ENCODE measurements at regions not wholly inside any gene's neighbourhood (a gene's known extent, or its start where the extent isn't known, plus 50 kb on each side); places are given as distances from the start of the nearest gene placed in this dataset.

- DNase-seq (ENCODE audit: low spot score) (peak; percentile 28), ATAC-seq (peak; percentile 90)
- Mint-ChIP-seq H3K36me3 (no peaks in the 10 kb centered on the region), H3K4me1 (peaks cover 22% of the 10 kb centered on the region), H3K9me3 (no peaks in the 10 kb centered on the region), H3K4me3 (no peak overlapping the region), H3K27me3 (ENCODE audit: low read depth) (peaks cover 5% of the 10 kb centered on the region; the same call in 1 of the 2 replicates), H3K27ac (no peak overlapping the region)
- TF ChIP-seq ZMAT4 (CRISPR knock-in tag; IDR thresholded peaks at IDR 0.05) (no peak), GRHL2 (CRISPR knock-in tag; IDR thresholded peaks at IDR 0.05; ENCODE audit: insufficient replicate concordance, severe bottlenecking) (no peak), PRDM15 (CRISPR knock-in tag; IDR thresholded peaks at IDR 0.05) (no peak), ZNF317 (CRISPR knock-in tag; IDR thresholded peaks at IDR 0.05; ENCODE audit: borderline replicate concordance, low read depth) (no peak)
- POLR2A ChIA-PET: no interaction called here
- CTCF ChIA-PET: interaction anchor here (0.7 kb wide), 1 partner anchor 314 kb away, joined by 3 read pairs; no protein-coding TSS in a partner anchor
Measured at GRCh38 chr3:86695752-86696151, 295.2 kb downstream of the VGLL3 start.

GRCh38 chr3:86673991-86674390 is 317.0 kb downstream of the VGLL3 start:
- ATAC-seq: no peak
- Mint-ChIP-seq H3K27ac (no peak overlapping the region), H3K4me1 (no peaks in the 10 kb centered on the region), H3K4me3 (no peak overlapping the region), H3K27me3 (ENCODE audit: low read depth) (no peaks in the 10 kb centered on the region), H3K9me3 (peaks cover 32% of the 10 kb centered on the region), H3K36me3 (peaks cover 8% of the 10 kb centered on the region)
- TF ChIP-seq ATF6 (CRISPR knock-in tag; IDR thresholded peaks at IDR 0.05) (no peak), ZNF232 (CRISPR knock-in tag; IDR thresholded peaks at IDR 0.05) (no peak), HMGA2 (CRISPR knock-in tag; IDR thresholded peaks at IDR 0.05) (no peak), CDX4 (CRISPR knock-in tag; IDR thresholded peaks at IDR 0.05; ENCODE audit: borderline replicate concordance) (no peak), NR1H2 (CRISPR knock-in tag; IDR thresholded peaks at IDR 0.05) (no peak), TCF7 (CRISPR knock-in tag; IDR thresholded peaks at IDR 0.05; ENCODE audit: low read depth) (no peak), SOX15 (CRISPR knock-in tag; IDR thresholded peaks at IDR 0.05) (no peak), ATF3 (CRISPR knock-in tag; conservative IDR thresholded peaks at IDR 0.05) (no peak), FOXP4 (CRISPR knock-in tag; IDR thresholded peaks at IDR 0.05) (no peak)
- POLR2A ChIA-PET: no interaction called here
- CTCF ChIA-PET: no interaction called here
- no peak for DNase-seq (ENCODE audit: low spot score)

GRCh38 chr3:86661817-86662216 is 329.1 kb downstream of the VGLL3 start:
- no peak overlapping the region for H3K4me3 Mint-ChIP-seq
- H3K9me3 Mint-ChIP-seq: no peaks in the 10 kb centered on the region
- no peaks in the 10 kb centered on the region for H3K27me3 Mint-ChIP-seq (ENCODE audit: low read depth)
- ATAC-seq (no peak), DNase-seq (ENCODE audit: low spot score) (no peak)
- H3K27ac Mint-ChIP-seq: no peak overlapping the region
- no peaks in the 10 kb centered on the region for H3K36me3 Mint-ChIP-seq
- ChIA-PET POLR2A (no interaction called here), CTCF (no interaction called here)
- TF ChIP-seq ZNF121 (CRISPR knock-in tag; IDR thresholded peaks at IDR 0.05) (no peak), NR2C2 (CRISPR knock-in tag; IDR thresholded peaks at IDR 0.05) (no peak), USF2 (CRISPR knock-in tag; IDR thresholded peaks at IDR 0.05) (no peak), NR3C1 (CRISPR knock-in tag; conservative IDR thresholded peaks at IDR 0.05; ENCODE audit: low read depth) (no peak), ZNF317 (CRISPR knock-in tag; IDR thresholded peaks at IDR 0.05; ENCODE audit: borderline replicate concordance, low read depth) (no peak), OVOL2 (CRISPR knock-in tag; IDR thresholded peaks at IDR 0.05; ENCODE audit: borderline replicate concordance) (no peak), HMGA2 (CRISPR knock-in tag; IDR thresholded peaks at IDR 0.05) (no peak), ZBTB43 (CRISPR knock-in tag; IDR thresholded peaks at IDR 0.05) (no peak), GTF2I (CRISPR knock-in tag; conservative IDR thresholded peaks at IDR 0.05) (no peak), TCF7 (CRISPR knock-in tag; IDR thresholded peaks at IDR 0.05; ENCODE audit: low read depth) (no peak), GABPB1 (CRISPR knock-in tag; IDR thresholded peaks at IDR 0.05) (no peak), SP1 (CRISPR knock-in tag; conservative IDR thresholded peaks at IDR 0.05) (no peak)
- H3K4me1 Mint-ChIP-seq: no peaks in the 10 kb centered on the region

Measured in WTC11 (cell line).